Muscle layer of duodenum (tissue), 2 donors: ENCODE measurements at regions not wholly inside any gene's neighbourhood (a gene's known extent, or its start where the extent isn't known, plus 50 kb on each side); places are given as distances from the start of the nearest gene placed in this dataset.
"Not testable (repeated sequence)": the region's sequence is repeated elsewhere in the genome, so short reads cannot be mapped to it uniquely, and the experiment has no call there.

Experiments used
- H3K27ac ChIP-seq: one replicate; pipeline ENCODE4 v1.7.0; 2013; ENCODE audit warnings: mild to moderate bottlenecking, low read length
- H3K27me3 ChIP-seq: one replicate; pipeline ENCODE4 v1.7.0; 2013; ENCODE audit warnings: low read depth, mild to moderate bottlenecking, control low read depth, low read length
- H3K36me3 ChIP-seq, 2 donors: one replicate each; pipeline ENCODE4 v1.7.0; 2013; ENCODE audit warnings: low read length in 2 of 2, control low read depth in 1 of 2, mild to moderate bottlenecking in 1 of 2; ENCODE audit not compliant: insufficient read depth in 2 of 2, control insufficient read depth in 1 of 2
- H3K4me1 ChIP-seq, 2 donors: one replicate each; pipeline ENCODE4 v1.7.0; 2013; ENCODE audit warnings: low read length in 2 of 2, mild to moderate bottlenecking in 2 of 2, control low read depth in 1 of 2, moderate library complexity in 1 of 2; ENCODE audit not compliant: insufficient read depth in 2 of 2, control insufficient read depth in 1 of 2
- H3K4me3 ChIP-seq, 2 donors: one replicate each; pipeline ENCODE4 v1.7.0; 2013; ENCODE audit warnings: low read length in 2 of 2, low read depth in 1 of 2, mild to moderate bottlenecking in 1 of 2
- H3K9me3 ChIP-seq, 2 donors: one replicate each; pipeline ENCODE4 v1.7.0; 2013; ENCODE audit warnings: low read length in 2 of 2, control low read depth in 1 of 2, mild to moderate bottlenecking in 1 of 2; ENCODE audit not compliant: control insufficient read depth in 1 of 2
- donor health status: healthy.

GRCh38 chr4:152051332-152051731 lies 290.5 kb upstream of the GATB start:
- H3K27ac ChIP-seq, H3K4me1 ChIP-seq, H3K27me3 ChIP-seq, H3K4me3 ChIP-seq, H3K36me3 ChIP-seq, H3K9me3 ChIP-seq: not testable (repeated sequence)

GRCh38 chr4:152050106-152050505 lies 289.3 kb upstream of the GATB start:
- Histone ChIP-seq H3K36me3 (no peaks in the 10 kb centered on the region), H3K9me3 (no peaks in the 10 kb centered on the region), H3K27me3 (peaks cover 5% of the 10 kb centered on the region), H3K4me3 (no peak overlapping the region), H3K27ac (no peak overlapping the region), H3K4me1 (peaks cover 3 to 10% of the 10 kb centered on the region in 2 donors)

- no peak overlapping the region for H3K4me3 ChIP-seq
- H3K36me3 ChIP-seq = no peaks in the 10 kb centered on the region
- H3K27ac ChIP-seq = no peak overlapping the region
- peaks cover 5% of the 10 kb centered on the region for H3K27me3 ChIP-seq
- peaks cover 2 to 17% of the 10 kb centered on the region in 2 donors for H3K4me1 ChIP-seq
- H3K9me3 ChIP-seq = no peaks in the 10 kb centered on the region
Measured at GRCh38 chr4:152047451-152047850, 286.6 kb upstream of the GATB start.

- Histone ChIP-seq H3K27me3 (peaks cover 5% of the 10 kb centered on the region), H3K4me3 (peak overlapping the region in 1 of 2 donors; percentile 38), H3K4me1 (peaks cover 0 to 17% of the 10 kb centered on the region in 2 donors), H3K9me3 (no peaks in the 10 kb centered on the region), H3K27ac (no peak overlapping the region), H3K36me3 (no peaks in the 10 kb centered on the region)
Measured at GRCh38 chr4:152045807-152046571, 285.2 kb upstream of the GATB start.

DNA sequence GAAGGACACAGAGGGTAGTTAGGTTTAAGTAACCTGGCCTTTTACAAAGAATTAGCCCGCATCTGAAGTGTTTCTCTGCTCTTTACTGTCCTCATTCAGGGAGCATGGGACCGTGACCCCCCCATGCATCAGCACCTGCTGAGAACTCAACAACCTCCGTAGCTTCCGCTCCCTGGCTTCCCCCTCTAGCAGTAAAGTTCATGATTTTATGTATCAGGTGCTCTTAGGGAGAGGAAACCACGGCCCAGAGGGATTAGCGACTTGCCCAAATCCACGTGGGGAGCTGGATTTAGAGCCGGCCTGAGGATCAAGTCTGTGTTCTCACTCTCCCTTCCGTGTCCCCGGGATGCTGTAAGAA lies 284.6 kb upstream of the GATB start:
- no peaks in the 10 kb centered on the region for H3K9me3 ChIP-seq
- peaks cover 0 to 17% of the 10 kb centered on the region in 2 donors for H3K4me1 ChIP-seq
- H3K36me3 ChIP-seq = no peaks in the 10 kb centered on the region
- no peak overlapping the region for H3K27ac ChIP-seq
- H3K4me3 ChIP-seq = peak overlapping the region in 1 of 2 donors; percentile 38
- H3K27me3 ChIP-seq = peaks cover 5% of the 10 kb centered on the region

- Histone ChIP-seq H3K4me1 (peaks cover 0 to 17% of the 10 kb centered on the region in 2 donors), H3K9me3 (no peaks in the 10 kb centered on the region), H3K36me3 (no peaks in the 10 kb centered on the region), H3K27ac (no peak overlapping the region), H3K27me3 (peaks cover 5% of the 10 kb centered on the region), H3K4me3 (no peak overlapping the region)
Measured at GRCh38 chr4:152044331-152045036, 283.7 kb upstream of the GATB start.

- no peaks in the 10 kb centered on the region for H3K36me3 ChIP-seq
- H3K9me3 ChIP-seq = no peaks in the 10 kb centered on the region
- H3K4me1 ChIP-seq = peaks cover 0 to 17% of the 10 kb centered on the region in 2 donors
- H3K27me3 ChIP-seq = peaks cover 5% of the 10 kb centered on the region
- no peak overlapping the region for H3K27ac ChIP-seq
- H3K4me3 ChIP-seq = no peak overlapping the region
Measured at GRCh38 chr4:152041295-152041694, 280.5 kb upstream of the GATB start.

GRCh38 chr4:152039691-152040090 lies 278.9 kb upstream of the GATB start:
- H3K27ac ChIP-seq = peak overlapping the region; percentile 52
- no peaks in the 10 kb centered on the region for H3K9me3 ChIP-seq

DNA sequence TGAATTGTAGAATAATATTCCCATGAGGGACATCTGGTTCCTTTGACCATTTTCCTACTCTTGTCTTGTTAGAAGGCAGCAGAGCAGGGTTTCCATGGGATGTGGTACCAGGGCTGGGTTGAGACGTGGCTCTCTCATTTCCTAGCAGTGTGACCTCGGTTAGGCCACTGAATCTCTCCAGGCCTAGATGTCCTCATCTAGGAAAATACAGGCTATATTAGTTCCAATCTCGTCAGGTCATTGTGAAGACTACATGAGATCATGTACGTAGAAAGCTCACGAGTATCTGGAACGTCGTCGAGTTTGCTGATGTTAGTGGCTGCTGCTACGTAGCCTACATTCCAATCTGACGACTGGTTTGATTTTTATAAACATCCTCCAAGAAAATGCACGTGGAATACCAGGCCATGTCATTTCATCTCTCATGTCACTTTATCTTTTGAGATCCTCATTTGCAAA lies 278.2 kb upstream of the GATB start:
- Histone ChIP-seq H3K27me3 (no peaks in the 10 kb centered on the region), H3K4me1 (peaks cover 0 to 4% of the 10 kb centered on the region in 2 donors), H3K9me3 (no peaks in the 10 kb centered on the region), H3K36me3 (no peaks in the 10 kb centered on the region), H3K4me3 (no peak overlapping the region), H3K27ac (peak overlapping the region; percentile 63)

More at GRCh38 chr4:152039691-152040090, 278.9 kb upstream of the GATB start:
- Histone ChIP-seq H3K4me3 (no peak overlapping the region), H3K27me3 (no peaks in the 10 kb centered on the region), H3K4me1 (peaks cover 0 to 8% of the 10 kb centered on the region in 2 donors), H3K36me3 (no peaks in the 10 kb centered on the region)

- peak overlapping the region; percentile 64 for H3K27ac ChIP-seq
- H3K9me3 ChIP-seq = no peaks in the 10 kb centered on the region
- no peaks in the 10 kb centered on the region for H3K4me1 ChIP-seq
- no peaks in the 10 kb centered on the region for H3K27me3 ChIP-seq
- no peaks in the 10 kb centered on the region for H3K36me3 ChIP-seq
- H3K4me3 ChIP-seq = no peak overlapping the region
Measured at GRCh38 chr4:152038238-152038637, 277.4 kb upstream of the GATB start.

- Histone ChIP-seq H3K27me3 (no peaks in the 10 kb centered on the region), H3K27ac (peak overlapping the region; percentile 64), H3K36me3 (no peaks in the 10 kb centered on the region), H3K4me1 (no peaks in the 10 kb centered on the region), H3K9me3 (no peaks in the 10 kb centered on the region), H3K4me3 (no peak overlapping the region)
Measured at GRCh38 chr4:152037435-152037834, 276.6 kb upstream of the GATB start.
